ENCODE measurements at regions not wholly inside any gene's neighbourhood (a gene's known extent, or its start where the extent isn't known, plus 50 kb on each side); places are given as distances from the start of the nearest gene placed in this dataset.

- TF ChIP-seq POLR2AphosphoS5 (IDR thresholded peaks at IDR 0.05; ENCODE audit: insufficient read depth in 1 of 2, low read depth in 1 of 2): no peak
- TF ChIP-seq, protein P1, sequence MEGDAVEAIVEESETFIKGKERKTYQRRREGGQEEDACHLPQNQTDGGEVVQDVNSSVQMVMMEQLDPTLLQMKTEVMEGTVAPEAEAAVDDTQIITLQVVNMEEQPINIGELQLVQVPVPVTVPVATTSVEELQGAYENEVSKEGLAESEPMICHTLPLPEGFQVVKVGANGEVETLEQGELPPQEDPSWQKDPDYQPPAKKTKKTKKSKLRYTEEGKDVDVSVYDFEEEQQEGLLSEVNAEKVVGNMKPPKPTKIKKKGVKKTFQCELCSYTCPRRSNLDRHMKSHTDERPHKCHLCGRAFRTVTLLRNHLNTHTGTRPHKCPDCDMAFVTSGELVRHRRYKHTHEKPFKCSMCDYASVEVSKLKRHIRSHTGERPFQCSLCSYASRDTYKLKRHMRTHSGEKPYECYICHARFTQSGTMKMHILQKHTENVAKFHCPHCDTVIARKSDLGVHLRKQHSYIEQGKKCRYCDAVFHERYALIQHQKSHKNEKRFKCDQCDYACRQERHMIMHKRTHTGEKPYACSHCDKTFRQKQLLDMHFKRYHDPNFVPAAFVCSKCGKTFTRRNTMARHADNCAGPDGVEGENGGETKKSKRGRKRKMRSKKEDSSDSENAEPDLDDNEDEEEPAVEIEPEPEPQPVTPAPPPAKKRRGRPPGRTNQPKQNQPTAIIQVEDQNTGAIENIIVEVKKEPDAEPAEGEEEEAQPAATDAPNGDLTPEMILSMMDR (IDR thresholded peaks at IDR 0.05): no peak
These were observed 312.9 kb upstream of the RASGRP1 start for GRCh38 chr15:38877471-38877870.

All from vagina (tissue), 2 donors.